Naive thymus-derived CD4-positive, alpha-beta T cell (primary cell): ENCODE measurements at regions not wholly inside any gene's neighbourhood (a gene's known extent, or its start where the extent isn't known, plus 50 kb on each side); places are given as distances from the start of the nearest gene placed in this dataset.

Experiments used
- ATAC-seq: fragments of 150-1000 bp; cut with Tn5 transposase; 2 replicates; pipeline ENCODE4 v1.10.0; 2021; ENCODE audit warnings: mild to moderate bottlenecking, moderate library complexity
- CTCF ChIA-PET: fragments of 350-600 bp; sonication (Branson Sonifier 250); formaldehyde crosslinking; loops from one replicate; lab custom pipeline; 2021; ENCODE audit warnings: antibody characterized with exemption; lab: Charles Lee
- POLR2A ChIA-PET: fragments of 350-600 bp; sonication (Branson Sonifier 250); formaldehyde crosslinking; loops from one replicate; lab custom pipeline; 2021; ENCODE audit warnings: antibody characterized with exemption, inconsistent platforms; lab: Charles Lee
- DNase-seq, 9 donors: peaks; one replicate each; pipeline versions ENCODE4 v3.0.0 to v3.0.0-alpha.2; 2020 to 2022; ENCODE audit warnings: mixed read lengths in 1 of 9
- H3K27ac ChIP-seq: one replicate; pipeline ENCODE4 v1.7.0; 2013; ENCODE audit warnings: mild to moderate bottlenecking, low read depth, low read length, moderate library complexity
- H3K27me3 ChIP-seq, 2 donors: one replicate each; pipeline ENCODE4 v1.7.0; 2013; ENCODE audit warnings: low read length in 2 of 2, mild to moderate bottlenecking in 2 of 2, moderate library complexity in 2 of 2; ENCODE audit not compliant: control insufficient read depth in 2 of 2, insufficient read depth in 2 of 2
- H3K36me3 ChIP-seq, 3 experiments: 1 replicate in 2 of 3; 2 replicates in 1 of 3; pipeline ENCODE4 v1.7.0; 2013; ENCODE audit warnings: low read length in 3 of 3, mild to moderate bottlenecking in 3 of 3, moderate library complexity in 1 of 3; ENCODE audit not compliant: insufficient read depth in 3 of 3, control insufficient read depth in 2 of 3
- H3K4me1 ChIP-seq, 2 donors: one replicate each; pipeline ENCODE4 v1.7.0; 2013; ENCODE audit warnings: low read length in 2 of 2, mild to moderate bottlenecking in 2 of 2, moderate library complexity in 1 of 2; ENCODE audit not compliant: control insufficient read depth in 2 of 2, insufficient read depth in 2 of 2
- H3K4me3 ChIP-seq: 2 replicates; pipeline ENCODE4 v1.7.0; 2013; ENCODE audit warnings: mild to moderate bottlenecking, low read length
- H3K9me3 ChIP-seq, 3 experiments: 1 replicate in 2 of 3; 2 replicates in 1 of 3; pipeline ENCODE4 v1.7.0; 2013; ENCODE audit warnings: low read length in 3 of 3; ENCODE audit not compliant: control insufficient read depth in 2 of 3
- H3K27ac Mint-ChIP-seq, 9 donors: one replicate each; pipeline ENCODE4 v1.8.0; 2020 to 2022; ENCODE audit warnings: mixed read lengths in 9 of 9, mild to moderate bottlenecking in 8 of 9, moderate library complexity in 5 of 9, inconsistent platforms in 2 of 9
- H3K27me3 Mint-ChIP-seq, 5 donors: one replicate each; pipeline ENCODE4 v1.8.0; 2021 to 2022; ENCODE audit warnings: mixed read lengths in 5 of 5, mild to moderate bottlenecking in 1 of 5
- H3K36me3 Mint-ChIP-seq, 5 donors: one replicate each; pipeline ENCODE4 v1.8.0; 2020 to 2022; ENCODE audit warnings: mixed read lengths in 5 of 5, mild to moderate bottlenecking in 3 of 5, inconsistent platforms in 1 of 5
- H3K4me1 Mint-ChIP-seq, 7 donors: one replicate each; pipeline ENCODE4 v1.8.0; 2020 to 2022; ENCODE audit warnings: mixed read lengths in 7 of 7, mild to moderate bottlenecking in 3 of 7, inconsistent platforms in 1 of 7
- H3K4me3 Mint-ChIP-seq, 10 donors: one replicate each; pipeline ENCODE4 v1.8.0; 2020 to 2022; ENCODE audit warnings: mild to moderate bottlenecking in 10 of 10, mixed read lengths in 10 of 10, moderate library complexity in 6 of 10, inconsistent platforms in 2 of 10
- H3K9me3 Mint-ChIP-seq, 11 donors: one replicate each; pipeline ENCODE4 v1.8.0; 2020 to 2022; ENCODE audit warnings: mixed read lengths in 11 of 11, mild to moderate bottlenecking in 4 of 11, inconsistent platforms in 1 of 11, moderate library complexity in 1 of 11
- intact Hi-C, 2 donors: fragments of 100-400 bp; cut with micrococcal nuclease; formaldehyde crosslinking; loops; one replicate each; pipeline ENCODE4 v1.15.1; 2023

- H3K9me3 ChIP-seq = no peaks in the 10 kb centered on the region
- H3K27me3 ChIP-seq = no peaks in the 10 kb centered on the region
- H3K27ac Mint-ChIP-seq = no peak overlapping the region
- no peaks in the 10 kb centered on the region for H3K36me3 ChIP-seq
- peaks cover 0 to 7% (median 0%) of the 10 kb centered on the region in 5 donors for H3K27me3 Mint-ChIP-seq
- no peak for DNase-seq
- intact Hi-C loops = no loop called here
- H3K9me3 Mint-ChIP-seq = peaks cover 0 to 11% (median 5%) of the 10 kb centered on the region in 11 donors
- ChIA-PET CTCF (no interaction called here), POLR2A (no interaction called here)
- no peaks in the 10 kb centered on the region for H3K4me1 ChIP-seq
- peaks cover 0 to 3% (median 0%) of the 10 kb centered on the region in 5 donors for H3K36me3 Mint-ChIP-seq
- no peak overlapping the region for H3K4me3 ChIP-seq
- no peak overlapping the region for H3K27ac ChIP-seq
- no peak for ATAC-seq
- no peak overlapping the region for H3K4me3 Mint-ChIP-seq
- peaks cover 0 to 3% (median 0%) of the 10 kb centered on the region in 7 donors for H3K4me1 Mint-ChIP-seq
Observed at GRCh38 chr5:124231230-124231629, 515.2 kb downstream of the ZNF608 start.

- H3K4me1 Mint-ChIP-seq = peaks cover 0 to 3% (median 0%) of the 10 kb centered on the region in 7 donors
Observed at GRCh38 chr5:124230456-124230855, 516.0 kb downstream of the ZNF608 start.

DNA sequence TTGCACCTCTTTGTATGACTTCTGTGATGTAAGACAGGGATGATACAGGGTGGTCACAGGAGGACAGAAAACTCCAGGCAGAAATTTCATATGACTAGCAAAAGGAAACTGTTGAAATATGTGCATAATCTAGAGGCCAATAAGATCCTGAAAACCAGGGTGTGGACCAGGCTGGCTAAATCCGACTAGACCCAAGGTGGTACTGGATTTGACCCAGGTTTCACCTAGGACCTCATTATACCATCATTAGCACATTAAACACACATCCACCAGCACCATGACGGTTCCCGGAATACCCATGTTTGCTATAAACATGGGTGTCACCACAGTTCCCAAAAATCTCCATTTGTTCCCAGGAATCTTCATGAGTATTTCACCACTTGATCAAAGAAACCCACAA is 517.1 kb downstream of the ZNF608 start:
- H3K36me3 ChIP-seq = no peaks in the 10 kb centered on the region
- no peaks in the 10 kb centered on the region for H3K4me1 ChIP-seq
- ChIA-PET POLR2A (no interaction called here), CTCF (no interaction called here)
- ATAC-seq (no peak), DNase-seq (no peak)
- intact Hi-C loops = no loop called here
- no peak overlapping the region for H3K27ac ChIP-seq
- no peak overlapping the region for H3K4me3 Mint-ChIP-seq
- H3K27me3 Mint-ChIP-seq = peaks cover 0 to 7% (median 0%) of the 10 kb centered on the region in 5 donors
- no peaks in the 10 kb centered on the region for H3K27me3 ChIP-seq
- H3K4me1 Mint-ChIP-seq = peaks cover 0 to 3% (median 0%) of the 10 kb centered on the region in 7 donors
- H3K9me3 ChIP-seq = no peaks in the 10 kb centered on the region
- H3K27ac Mint-ChIP-seq = no peak overlapping the region
- H3K36me3 Mint-ChIP-seq = peaks cover 0 to 3% (median 0%) of the 10 kb centered on the region in 5 donors
- H3K4me3 ChIP-seq = no peak overlapping the region
- peaks cover 0 to 12% (median 6%) of the 10 kb centered on the region in 11 donors for H3K9me3 Mint-ChIP-seq

More at GRCh38 chr5:124230456-124230855, 516.0 kb downstream of the ZNF608 start:
- ChIA-PET POLR2A (no interaction called here), CTCF (no interaction called here)
- Histone ChIP-seq H3K27me3 (no peaks in the 10 kb centered on the region), H3K4me3 (no peak overlapping the region), H3K27ac (no peak overlapping the region), H3K4me1 (no peaks in the 10 kb centered on the region), H3K36me3 (no peaks in the 10 kb centered on the region), H3K9me3 (no peaks in the 10 kb centered on the region)
- DNase-seq (no peak), ATAC-seq (no peak)
- Mint-ChIP-seq H3K4me3 (no peak overlapping the region), H3K36me3 (peaks cover 0 to 3% (median 0%) of the 10 kb centered on the region in 5 donors), H3K9me3 (peaks cover 0 to 11% (median 5%) of the 10 kb centered on the region in 11 donors), H3K27me3 (peaks cover 0 to 7% (median 0%) of the 10 kb centered on the region in 5 donors), H3K27ac (no peak overlapping the region)
- intact Hi-C loops = no loop called here

- Mint-ChIP-seq H3K9me3 (peaks cover 0 to 12% (median 6%) of the 10 kb centered on the region in 11 donors), H3K4me3 (no peak overlapping the region), H3K4me1 (no peaks in the 10 kb centered on the region), H3K36me3 (peaks cover 0 to 3% (median 0%) of the 10 kb centered on the region in 5 donors), H3K27ac (no peak overlapping the region), H3K27me3 (peaks cover 0 to 7% (median 0%) of the 10 kb centered on the region in 5 donors)
- ATAC-seq = no peak
- Histone ChIP-seq H3K27ac (no peak overlapping the region), H3K36me3 (no peaks in the 10 kb centered on the region), H3K4me1 (no peaks in the 10 kb centered on the region), H3K9me3 (no peaks in the 10 kb centered on the region), H3K27me3 (no peaks in the 10 kb centered on the region), H3K4me3 (no peak overlapping the region)
- CTCF ChIA-PET = no interaction called here
- intact Hi-C loops = no loop called here
- DNase-seq = no peak
- POLR2A ChIA-PET = no interaction called here
Observed at GRCh38 chr5:124227914-124228313, 518.5 kb downstream of the ZNF608 start.

DNA sequence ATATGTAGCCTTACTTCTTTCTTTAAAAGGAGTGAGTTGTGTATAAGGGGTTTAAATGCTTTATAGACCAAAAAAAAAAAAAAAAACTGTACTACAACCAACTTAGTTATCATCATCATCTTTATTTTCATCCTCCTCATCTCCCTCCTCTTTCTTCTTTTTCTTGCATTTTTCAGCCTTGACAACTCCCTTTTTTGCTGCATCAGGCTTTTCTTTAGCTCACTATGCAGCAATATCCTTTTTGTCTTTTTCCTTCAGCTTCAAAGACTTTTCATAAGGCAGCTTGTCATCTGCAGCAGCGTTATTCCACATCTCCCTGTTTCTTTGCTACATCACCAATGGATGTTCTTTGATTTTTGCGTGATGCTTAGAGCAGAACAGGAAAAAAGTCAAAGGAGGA is 526.0 kb downstream of the ZNF608 start:
- Mint-ChIP-seq H3K27me3 (no peaks in the 10 kb centered on the region), H3K4me1 (no peaks in the 10 kb centered on the region), H3K27ac (no peak overlapping the region), H3K36me3 (no peaks in the 10 kb centered on the region), H3K4me3 (no peak overlapping the region), H3K9me3 (peaks cover 0 to 9% (median 5%) of the 10 kb centered on the region in 11 donors)
- Histone ChIP-seq H3K27ac (no peak overlapping the region), H3K4me1 (no peaks in the 10 kb centered on the region), H3K27me3 (no peaks in the 10 kb centered on the region), H3K36me3 (no peaks in the 10 kb centered on the region), H3K4me3 (no peak overlapping the region), H3K9me3 (no peaks in the 10 kb centered on the region)
- POLR2A ChIA-PET = no interaction called here
- DNase-seq = no peak
- ATAC-seq = no peak
- CTCF ChIA-PET = no interaction called here
- intact Hi-C loops = no loop called here

- POLR2A ChIA-PET = no interaction called here
- ATAC-seq (no peak), DNase-seq (no peak)
- Mint-ChIP-seq H3K4me3 (no peak overlapping the region), H3K27ac (no peak overlapping the region), H3K36me3 (no peaks in the 10 kb centered on the region), H3K4me1 (no peaks in the 10 kb centered on the region), H3K27me3 (no peaks in the 10 kb centered on the region), H3K9me3 (peaks cover 0 to 18% (median 6%) of the 10 kb centered on the region in 11 donors)
- no peaks in the 10 kb centered on the region for H3K4me1 ChIP-seq
- H3K9me3 ChIP-seq = no peaks in the 10 kb centered on the region
- CTCF ChIA-PET = no interaction called here
- intact Hi-C loops = no loop called here
- no peaks in the 10 kb centered on the region for H3K27me3 ChIP-seq
- H3K36me3 ChIP-seq = no peaks in the 10 kb centered on the region
- no peak overlapping the region for H3K4me3 ChIP-seq
- H3K27ac ChIP-seq = no peak overlapping the region
Observed at GRCh38 chr5:124212934-124213333, 533.5 kb downstream of the ZNF608 start.

- no peaks in the 10 kb centered on the region for H3K36me3 ChIP-seq
- intact Hi-C loops = no loop called here
- H3K27me3 ChIP-seq = no peaks in the 10 kb centered on the region
- H3K27ac ChIP-seq = no peak overlapping the region
- CTCF ChIA-PET = no interaction called here
- Mint-ChIP-seq H3K27me3 (no peaks in the 10 kb centered on the region), H3K36me3 (no peaks in the 10 kb centered on the region), H3K9me3 (peaks cover 0 to 13% (median 6%) of the 10 kb centered on the region in 11 donors), H3K4me3 (no peak overlapping the region), H3K27ac (no peak overlapping the region), H3K4me1 (no peaks in the 10 kb centered on the region)
- H3K4me3 ChIP-seq = no peak overlapping the region
- H3K9me3 ChIP-seq = no peaks in the 10 kb centered on the region
- no peaks in the 10 kb centered on the region for H3K4me1 ChIP-seq
- DNase-seq (no peak), ATAC-seq (no peak)
- POLR2A ChIA-PET = no interaction called here
Observed at GRCh38 chr5:124210111-124210910, 536.1 kb downstream of the ZNF608 start.
